ENCODE measurements at regions not wholly inside any gene's neighbourhood (a gene's known extent, or its start where the extent isn't known, plus 50 kb on each side); places are given as distances from the start of the nearest gene placed in this dataset.
"Not testable (repeated sequence)": the region's sequence is repeated elsewhere in the genome, so short reads cannot be mapped to it uniquely, and the experiment has no call there.

GRCh38 chr5:67917561-67917960 is 298.0 kb upstream of the PIK3R1 start:
- DNase-seq, result no peak

- DNase-seq, result no peak
Measured at GRCh38 chr5:67910546-67910945, 305.0 kb upstream of the PIK3R1 start.

- peak; percentile 5 for DNase-seq
Measured at GRCh38 chr5:67908126-67908765, 307.3 kb upstream of the PIK3R1 start.

GRCh38 chr5:67904366-67904765 is 311.2 kb upstream of the PIK3R1 start:
- no peak for DNase-seq

- DNase-seq, result no peak
Measured at GRCh38 chr5:67903656-67904055, 311.9 kb upstream of the PIK3R1 start.

- no peak for DNase-seq
Measured at GRCh38 chr5:67903121-67903520, 312.4 kb upstream of the PIK3R1 start.

GRCh38 chr5:67902497-67902830 is 313.1 kb upstream of the PIK3R1 start:
- DNase-seq, result no peak

- no peak for DNase-seq
Measured at GRCh38 chr5:67901814-67902496, 313.6 kb upstream of the PIK3R1 start.

GRCh38 chr5:67900514-67900913 is 315.0 kb upstream of the PIK3R1 start:
- no peak for DNase-seq

- DNase-seq, result no peak
Measured at GRCh38 chr5:67897980-67898379, 317.6 kb upstream of the PIK3R1 start.

- no peak for DNase-seq
Measured at GRCh38 chr5:67897431-67897830, 318.1 kb upstream of the PIK3R1 start.

GRCh38 chr5:67896930-67897313 is 318.6 kb upstream of the PIK3R1 start:
- no peak for DNase-seq

- no peak for DNase-seq
Measured at GRCh38 chr5:67896311-67896929, 319.1 kb upstream of the PIK3R1 start.

GRCh38 chr5:67889870-67890269 is 325.7 kb upstream of the PIK3R1 start:
- not testable (repeated sequence) for DNase-seq

GRCh38 chr5:67887748-67888161 is 327.8 kb upstream of the PIK3R1 start:
- no peak for DNase-seq

- DNase-seq, result no peak
Measured at GRCh38 chr5:67886761-67887160, 328.8 kb upstream of the PIK3R1 start.

GRCh38 chr5:67880876-67881275 is 334.7 kb upstream of the PIK3R1 start:
- DNase-seq, result no peak

GRCh38 chr5:67880511-67880805 is 335.1 kb upstream of the PIK3R1 start:
- no peak for DNase-seq

GRCh38 chr5:67879620-67880510 is 335.7 kb upstream of the PIK3R1 start:
- DNase-seq, result no peak

GRCh38 chr5:67878933-67879332 is 336.6 kb upstream of the PIK3R1 start:
- DNase-seq, result no peak

GRCh38 chr5:67876371-67876770 is 339.2 kb upstream of the PIK3R1 start:
- no peak for DNase-seq

GRCh38 chr5:67875601-67876000 is 340.0 kb upstream of the PIK3R1 start:
- no peak for DNase-seq

- no peak for DNase-seq
Measured at GRCh38 chr5:67873935-67874334, 341.6 kb upstream of the PIK3R1 start.

GRCh38 chr5:67870662-67871061 is 344.9 kb upstream of the PIK3R1 start:
- DNase-seq, result no peak
